AG04450 (cell line): ENCODE measurements at regions not wholly inside any gene's neighbourhood (a gene's known extent, or its start where the extent isn't known, plus 50 kb on each side); places are given as distances from the start of the nearest gene placed in this dataset.

Experiments
- CTCF ChIA-PET: fragments of 300-600, 350-600 bp; formaldehyde crosslinking; extraction: SDS; loops from one replicate; lab custom pipeline; 2022; ENCODE audit warnings: antibody characterized with exemption, inconsistent platforms; lab: Charles Lee
- POLR2A ChIA-PET: fragments of 350-600 bp; formaldehyde crosslinking; extraction: SDS; loops from one replicate; lab custom pipeline; 2021; ENCODE audit warnings: antibody characterized with exemption, inconsistent platforms; lab: Yijun Ruan, JAX
- DNase-seq: peaks from one replicate; pipeline ENCODE4 v3.0.0-alpha.2; 2011; ENCODE audit warnings: low read depth, low spot score
- H3K27ac ChIP-seq: one replicate; pipeline ENCODE4 v1.5.1; 2012; ENCODE audit warnings: low read depth, low read length, control low read depth
- H3K27me3 ChIP-seq: one replicate; pipeline ENCODE4 v1.6.0; 2012; ENCODE audit warnings: low read length; ENCODE audit not compliant: control insufficient read depth, insufficient read depth
- H3K4me3 ChIP-seq: 2 replicates; pipeline ENCODE4 v1.5.1; 2011; ENCODE audit warnings: mild to moderate bottlenecking, low read depth, low read length, control low read depth
- H3K9me3 ChIP-seq: 2 replicates; pipeline ENCODE4 v1.5.1; 2012; ENCODE audit warnings: low read length; ENCODE audit not compliant: control insufficient read depth, insufficient read depth
- CTCF ChIP-seq: IDR thresholded peaks from 2 replicates; pipeline ENCODE4 v1.5.1; 2011; ENCODE audit warnings: low read depth, low read length, control low read depth, inconsistent platforms

- Histone ChIP-seq H3K4me3 (no peak overlapping the region), H3K27me3 (no peaks in the 10 kb centered on the region), H3K27ac (no peak overlapping the region), H3K9me3 (peaks cover 6% of the 10 kb centered on the region; the same call in 1 of the 2 replicates)
- CTCF ChIA-PET: no interaction called here
- peak; percentile 48 for DNase-seq
- TF ChIP-seq CTCF: no peak
- POLR2A ChIA-PET: no interaction called here
These were observed 152.4 kb upstream of the PRICKLE1 start for GRCh38 chr12:42741771-42742510.

- Histone ChIP-seq H3K9me3 (peaks cover under 1% of the 10 kb centered on the region; the same call in 1 of the 2 replicates), H3K27ac (no peak overlapping the region), H3K27me3 (no peaks in the 10 kb centered on the region), H3K4me3 (no peak overlapping the region)
- DNase-seq: no peak
- no peak for TF ChIP-seq CTCF
- ChIA-PET POLR2A (no interaction called here), CTCF (no interaction called here)
These were observed 151.5 kb upstream of the PRICKLE1 start for GRCh38 chr12:42741091-42741490.

GRCh38 chr12:42737398-42737797 lies 147.9 kb upstream of the PRICKLE1 start:
- DNase-seq: no peak
- no peak for TF ChIP-seq CTCF
- Histone ChIP-seq H3K27ac (no peak overlapping the region), H3K27me3 (no peaks in the 10 kb centered on the region), H3K4me3 (no peak overlapping the region), H3K9me3 (no peaks in the 10 kb centered on the region)
- ChIA-PET CTCF (no interaction called here), POLR2A (no interaction called here)

- no peak for TF ChIP-seq CTCF
- Histone ChIP-seq H3K27me3 (no peaks in the 10 kb centered on the region), H3K4me3 (no peak overlapping the region), H3K27ac (no peak overlapping the region), H3K9me3 (no peaks in the 10 kb centered on the region)
- no peak for DNase-seq
- ChIA-PET CTCF (no interaction called here), POLR2A (no interaction called here)
These were observed 146.4 kb upstream of the PRICKLE1 start for GRCh38 chr12:42735861-42736361.

- no peak for DNase-seq
- H3K27ac ChIP-seq: no peak overlapping the region
- ChIA-PET CTCF (no interaction called here), POLR2A (no interaction called here)
- H3K27me3 ChIP-seq: no peaks in the 10 kb centered on the region
- no peak overlapping the region for H3K4me3 ChIP-seq
- no peak for TF ChIP-seq CTCF
- no peaks in the 10 kb centered on the region for H3K9me3 ChIP-seq
These were observed 144.4 kb upstream of the PRICKLE1 start for GRCh38 chr12:42733911-42734310.
